ENCODE measurements at regions not wholly inside any gene's neighbourhood (a gene's known extent, or its start where the extent isn't known, plus 50 kb on each side); places are given as distances from the start of the nearest gene placed in this dataset.

- TF ChIP-seq GATA3 (IDR thresholded peaks at IDR 0.05; ENCODE audit: low read depth, low read length) (no peak), GATA2 (IDR thresholded peaks at IDR 0.05; ENCODE audit: low read depth, low read length) (no peak)
Measured at GRCh38 chr16:66236301-66236700, 130.2 kb upstream of the CDH5 start.
